ENCODE measurements at regions not wholly inside any gene's neighbourhood (a gene's known extent, or its start where the extent isn't known, plus 50 kb on each side); places are given as distances from the start of the nearest gene placed in this dataset.

- Histone ChIP-seq H3K4me3 (ENCODE audit: low read depth, low read length) (peak overlapping the region; percentile 86), H3K36me3 (ENCODE audit: control insufficient read depth, insufficient read depth, low read length) (no peaks in the 10 kb centered on the region), H3K27me3 (ENCODE audit: control insufficient read depth, insufficient read depth, low read length) (no peaks in the 10 kb centered on the region)
- CTCF ChIA-PET: interaction anchor here (0.7 to 2.0 kb wide), 4 partner anchors 13 to 87 kb away, joined by 3 to 8 read pairs (median 4); no protein-coding TSS in a partner anchor
- POLR2A ChIA-PET: no interaction called here
- DNase-seq (ENCODE audit: low read depth): no peak
- TF ChIP-seq CTCF (IDR thresholded peaks at IDR 0.05; ENCODE audit: insufficient read depth, low read depth, low read length): peak; percentile 1; the same call in 1 of the 2 replicates
These were observed 51.2 kb upstream of the ULK4 start for GRCh38 chr3:42012935-42013690.

GRCh38 chr3:42012383-42012934, 50.6 kb upstream of the ULK4 start:
- no peak for DNase-seq (ENCODE audit: low read depth)
- no peak for TF ChIP-seq CTCF (IDR thresholded peaks at IDR 0.05; ENCODE audit: insufficient read depth, low read depth, low read length)
- CTCF ChIA-PET: interaction anchor here (0.7 to 2.0 kb wide), 5 partner anchors 13 to 87 kb away, joined by 3 to 8 read pairs (median 3); no protein-coding TSS in a partner anchor
- Histone ChIP-seq H3K4me3 (ENCODE audit: low read depth, low read length) (no peak overlapping the region), H3K27me3 (ENCODE audit: control insufficient read depth, insufficient read depth, low read length) (no peaks in the 10 kb centered on the region), H3K36me3 (ENCODE audit: control insufficient read depth, insufficient read depth, low read length) (no peaks in the 10 kb centered on the region)
- POLR2A ChIA-PET: no interaction called here
